ENCODE measurements at regions not wholly inside any gene's neighbourhood (a gene's known extent, or its start where the extent isn't known, plus 50 kb on each side); places are given as distances from the start of the nearest gene placed in this dataset.
"Not testable (repeated sequence)": the region's sequence is repeated elsewhere in the genome, so short reads cannot be mapped to it uniquely, and the experiment has no call there.

DNA sequence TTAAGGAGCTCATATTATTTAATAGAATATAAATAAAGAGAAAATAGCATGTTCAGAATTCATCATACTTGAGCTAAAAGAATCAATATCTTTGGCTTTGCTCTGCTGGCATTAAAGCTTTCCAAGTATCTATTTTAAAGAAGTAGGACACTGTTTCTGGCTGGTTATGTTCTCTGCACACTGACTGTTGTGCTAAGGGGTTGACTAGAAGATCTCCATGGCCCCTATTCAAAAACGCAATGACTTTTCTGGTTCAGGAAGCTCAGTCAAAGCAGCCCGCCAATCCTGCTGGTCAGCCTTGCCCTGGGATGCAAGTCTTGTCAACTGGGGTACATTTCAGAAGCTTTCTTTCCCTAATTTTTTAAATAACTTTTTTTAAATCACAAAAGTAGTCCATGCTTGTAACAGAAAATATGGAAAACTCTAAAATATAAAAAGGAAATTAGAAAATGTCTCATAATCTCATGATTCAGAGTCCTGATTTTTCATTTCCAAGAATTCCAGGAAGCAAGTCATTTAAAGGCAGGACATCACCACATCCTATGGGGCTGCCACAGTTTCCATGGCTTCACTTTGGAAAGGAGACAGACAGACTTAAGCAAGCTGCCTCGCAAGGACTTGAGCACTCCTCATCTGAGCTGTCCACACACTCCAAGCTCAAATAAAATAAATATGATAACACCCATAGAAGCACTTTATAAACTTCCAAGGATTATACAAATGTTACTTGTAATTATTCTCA, 195.1 kb downstream of the TXNL1 start:
- Histone ChIP-seq H3K27me3 (ENCODE audit: insufficient read depth, low read length, poor library complexity) (no peaks in the 10 kb centered on the region), H3K36me3 (ENCODE audit: insufficient read depth, low read length) (no peaks in the 10 kb centered on the region), H3K4me3 (ENCODE audit: low read depth in 1 of 2, low read length in 2 of 2) (no peak overlapping the region), H2AFZ (ENCODE audit: low read depth, low read length) (no peak overlapping the region), H3K4me1 (ENCODE audit: insufficient read depth, low read length) (no peaks in the 10 kb centered on the region), H3K9me3 (ENCODE audit: insufficient read depth, low read length, severe bottlenecking) (no peaks in the 10 kb centered on the region), H4K20me1 (ENCODE audit: insufficient read depth, low read length) (no peaks in the 10 kb centered on the region), H3K79me2 (ENCODE audit: insufficient read depth, low read length) (no peaks in the 10 kb centered on the region), H3K9ac (ENCODE audit: low read depth, low read length) (no peak overlapping the region), H3K27ac (ENCODE audit: low read length) (no peak overlapping the region), H3K4me2 (ENCODE audit: insufficient read depth, low read length) (no peak overlapping the region)
- DNase-seq: no peak
- TF ChIP-seq, protein P1, sequence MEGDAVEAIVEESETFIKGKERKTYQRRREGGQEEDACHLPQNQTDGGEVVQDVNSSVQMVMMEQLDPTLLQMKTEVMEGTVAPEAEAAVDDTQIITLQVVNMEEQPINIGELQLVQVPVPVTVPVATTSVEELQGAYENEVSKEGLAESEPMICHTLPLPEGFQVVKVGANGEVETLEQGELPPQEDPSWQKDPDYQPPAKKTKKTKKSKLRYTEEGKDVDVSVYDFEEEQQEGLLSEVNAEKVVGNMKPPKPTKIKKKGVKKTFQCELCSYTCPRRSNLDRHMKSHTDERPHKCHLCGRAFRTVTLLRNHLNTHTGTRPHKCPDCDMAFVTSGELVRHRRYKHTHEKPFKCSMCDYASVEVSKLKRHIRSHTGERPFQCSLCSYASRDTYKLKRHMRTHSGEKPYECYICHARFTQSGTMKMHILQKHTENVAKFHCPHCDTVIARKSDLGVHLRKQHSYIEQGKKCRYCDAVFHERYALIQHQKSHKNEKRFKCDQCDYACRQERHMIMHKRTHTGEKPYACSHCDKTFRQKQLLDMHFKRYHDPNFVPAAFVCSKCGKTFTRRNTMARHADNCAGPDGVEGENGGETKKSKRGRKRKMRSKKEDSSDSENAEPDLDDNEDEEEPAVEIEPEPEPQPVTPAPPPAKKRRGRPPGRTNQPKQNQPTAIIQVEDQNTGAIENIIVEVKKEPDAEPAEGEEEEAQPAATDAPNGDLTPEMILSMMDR (IDR thresholded peaks at IDR 0.05; ENCODE audit: borderline replicate concordance, extremely low read depth, low read length, poor library complexity, severe bottlenecking): no peak
- no peak for TF ChIP-seq EZH2 (IDR thresholded peaks at IDR 0.05; ENCODE audit: borderline replicate concordance, low read depth, low read length, severe bottlenecking)
- no peak for ATAC-seq (ENCODE audit: insufficient read depth, low read depth)

DNA sequence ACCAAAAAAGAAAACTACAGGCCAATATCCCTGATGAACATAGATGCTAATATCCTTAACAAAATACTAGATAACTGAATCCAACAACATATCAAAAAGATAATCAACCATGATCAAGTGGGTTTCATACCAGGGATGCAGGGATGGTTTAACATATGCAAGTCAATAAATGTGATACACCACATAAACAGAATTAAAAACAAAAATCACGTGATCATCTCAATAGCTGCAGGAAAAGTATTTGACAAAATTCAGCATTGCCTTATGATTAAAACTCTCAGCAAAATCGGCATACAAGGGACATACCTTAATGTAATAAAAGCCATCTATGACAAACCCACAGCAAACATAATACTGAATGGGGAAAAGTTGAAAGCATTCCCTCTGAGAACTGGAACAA, 199.9 kb downstream of the TXNL1 start:
- not testable (repeated sequence) for ATAC-seq (ENCODE audit: insufficient read depth, low read depth); H4K20me1 ChIP-seq (ENCODE audit: insufficient read depth, low read length); H3K36me3 ChIP-seq (ENCODE audit: insufficient read depth, low read length); H3K27me3 ChIP-seq (ENCODE audit: insufficient read depth, low read length, poor library complexity); H3K79me2 ChIP-seq (ENCODE audit: insufficient read depth, low read length); H2AFZ ChIP-seq (ENCODE audit: low read depth, low read length); H3K4me1 ChIP-seq (ENCODE audit: insufficient read depth, low read length); DNase-seq; H3K27ac ChIP-seq (ENCODE audit: low read length); H3K9me3 ChIP-seq (ENCODE audit: insufficient read depth, low read length, severe bottlenecking); H3K9ac ChIP-seq (ENCODE audit: low read depth, low read length); H3K4me2 ChIP-seq (ENCODE audit: insufficient read depth, low read length); H3K4me3 ChIP-seq (ENCODE audit: low read depth in 1 of 2, low read length in 2 of 2)

GRCh38 chr18:56436651-56437050, 201.7 kb downstream of the TXNL1 start:
- no peaks in the 10 kb centered on the region for H3K27me3 ChIP-seq (ENCODE audit: insufficient read depth, low read length, poor library complexity)
- H2AFZ ChIP-seq (ENCODE audit: low read depth, low read length): no peak overlapping the region
- H3K36me3 ChIP-seq (ENCODE audit: insufficient read depth, low read length): no peaks in the 10 kb centered on the region
- no peaks in the 10 kb centered on the region for H3K9me3 ChIP-seq (ENCODE audit: insufficient read depth, low read length, severe bottlenecking)
- H4K20me1 ChIP-seq (ENCODE audit: insufficient read depth, low read length): no peaks in the 10 kb centered on the region
- no peaks in the 10 kb centered on the region for H3K4me1 ChIP-seq (ENCODE audit: insufficient read depth, low read length)
- TF ChIP-seq EZH2 (IDR thresholded peaks at IDR 0.05; ENCODE audit: borderline replicate concordance, low read depth, low read length, severe bottlenecking): no peak
- TF ChIP-seq, protein P1 (IDR thresholded peaks at IDR 0.05; ENCODE audit: borderline replicate concordance, extremely low read depth, low read length, poor library complexity, severe bottlenecking): no peak
- H3K27ac ChIP-seq (ENCODE audit: low read length): no peak overlapping the region
- H3K4me2 ChIP-seq (ENCODE audit: insufficient read depth, low read length): no peak overlapping the region
- DNase-seq (no peak), ATAC-seq (ENCODE audit: insufficient read depth, low read depth) (no peak)
- no peak overlapping the region for H3K9ac ChIP-seq (ENCODE audit: low read depth, low read length)
- no peak overlapping the region for H3K4me3 ChIP-seq (ENCODE audit: low read depth in 1 of 2, low read length in 2 of 2)
- H3K79me2 ChIP-seq (ENCODE audit: insufficient read depth, low read length): no peaks in the 10 kb centered on the region

DNA sequence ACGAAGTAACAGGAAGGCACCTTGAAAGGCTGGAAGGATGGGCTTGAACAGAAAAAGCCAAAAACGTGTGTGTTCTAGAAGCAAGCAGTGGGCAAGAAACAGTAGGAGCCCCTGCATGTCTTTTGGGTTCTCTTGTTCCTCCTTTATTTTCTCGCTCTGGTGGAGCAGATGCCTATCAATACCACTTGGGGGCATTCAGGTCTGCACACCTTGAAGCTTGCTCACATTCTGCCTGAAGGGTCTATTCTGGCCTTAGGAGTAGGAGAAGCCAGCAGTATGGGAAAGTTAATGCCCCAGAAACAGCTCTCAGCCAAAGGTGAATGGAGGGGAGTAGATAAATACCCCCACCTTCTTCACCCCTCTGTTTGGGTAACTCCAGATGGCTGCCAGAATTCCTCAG, 204.5 kb downstream of the TXNL1 start:
- Histone ChIP-seq H3K4me2 (ENCODE audit: insufficient read depth, low read length) (no peak overlapping the region), H3K4me3 (ENCODE audit: low read depth in 1 of 2, low read length in 2 of 2) (no peak overlapping the region), H3K79me2 (ENCODE audit: insufficient read depth, low read length) (no peaks in the 10 kb centered on the region), H3K9me3 (ENCODE audit: insufficient read depth, low read length, severe bottlenecking) (no peaks in the 10 kb centered on the region), H3K4me1 (ENCODE audit: insufficient read depth, low read length) (no peaks in the 10 kb centered on the region), H2AFZ (ENCODE audit: low read depth, low read length) (no peak overlapping the region), H3K27ac (ENCODE audit: low read length) (no peak overlapping the region), H3K27me3 (ENCODE audit: insufficient read depth, low read length, poor library complexity) (no peaks in the 10 kb centered on the region), H3K36me3 (ENCODE audit: insufficient read depth, low read length) (no peaks in the 10 kb centered on the region), H4K20me1 (ENCODE audit: insufficient read depth, low read length) (no peaks in the 10 kb centered on the region), H3K9ac (ENCODE audit: low read depth, low read length) (no peak overlapping the region)
- ATAC-seq (ENCODE audit: insufficient read depth, low read depth): no peak
- no peak for DNase-seq
- no peak for TF ChIP-seq EZH2 (IDR thresholded peaks at IDR 0.05; ENCODE audit: borderline replicate concordance, low read depth, low read length, severe bottlenecking)
- TF ChIP-seq, protein P1 (IDR thresholded peaks at IDR 0.05; ENCODE audit: borderline replicate concordance, extremely low read depth, low read length, poor library complexity, severe bottlenecking): no peak
